ENCODE measurements at regions not wholly inside any gene's neighbourhood (a gene's known extent, or its start where the extent isn't known, plus 50 kb on each side); places are given as distances from the start of the nearest gene placed in this dataset.

DNA sequence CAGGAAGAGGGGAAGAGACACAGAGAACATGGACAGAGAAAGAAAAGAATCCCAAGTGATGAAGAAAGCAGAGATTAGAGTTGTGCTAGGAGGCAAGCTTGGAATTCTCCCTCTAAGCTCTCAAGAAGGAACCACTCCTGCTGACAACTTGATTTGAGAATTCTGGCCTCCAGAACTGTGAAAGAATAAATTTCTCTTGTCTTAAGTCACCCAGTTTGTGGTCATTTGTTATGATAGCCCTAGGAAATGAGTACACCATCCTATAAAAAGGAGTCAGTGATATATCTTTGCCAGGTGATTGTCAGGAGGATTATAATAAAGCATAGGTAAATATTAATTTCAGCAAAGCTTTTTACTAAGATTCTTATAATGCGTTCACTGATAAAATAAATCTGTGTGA, 82.7 kb upstream of the TFEC start:
- TF ChIP-seq CBX2 (IDR thresholded peaks at IDR 0.05; ENCODE audit: low read depth, low read length) = no peak
- TF ChIP-seq CBX2 (CRISPR knock-in tag; IDR thresholded peaks at IDR 0.05; ENCODE audit: low read depth) = no peak
- no peak for TF ChIP-seq NFIB (CRISPR knock-in tag; IDR thresholded peaks at IDR 0.05; ENCODE audit: borderline replicate concordance)
